ENCODE measurements at regions not wholly inside any gene's neighbourhood (a gene's known extent, or its start where the extent isn't known, plus 50 kb on each side); places are given as distances from the start of the nearest gene placed in this dataset.

GRCh38 chr12:24072302-24072701 lies 122.8 kb upstream of the SOX5 start:
- no peak for DNase-seq

- no peak for DNase-seq
These were observed 122.4 kb upstream of the SOX5 start for GRCh38 chr12:24071842-24072241.

- DNase-seq = no peak
These were observed 120.3 kb upstream of the SOX5 start for GRCh38 chr12:24069532-24070395.

GRCh38 chr12:24066865-24067264 lies 117.4 kb upstream of the SOX5 start:
- no peak for DNase-seq

GRCh38 chr12:24066097-24066496 lies 116.6 kb upstream of the SOX5 start:
- DNase-seq = no peak

GRCh38 chr12:24062642-24063245 lies 113.3 kb upstream of the SOX5 start:
- no peak for DNase-seq

GRCh38 chr12:24060089-24060488 lies 110.6 kb upstream of the SOX5 start:
- no peak for DNase-seq

- DNase-seq = no peak
These were observed 108.5 kb upstream of the SOX5 start for GRCh38 chr12:24057920-24058476.

GRCh38 chr12:24055747-24056146 lies 106.3 kb upstream of the SOX5 start:
- no peak for DNase-seq

- no peak for DNase-seq
These were observed 104.9 kb upstream of the SOX5 start for GRCh38 chr12:24054416-24054815.

- no peak for DNase-seq
These were observed 100.3 kb upstream of the SOX5 start for GRCh38 chr12:24049728-24050127.

GRCh38 chr12:24049101-24049500 lies 99.6 kb upstream of the SOX5 start:
- DNase-seq = no peak

GRCh38 chr12:24048446-24048845 lies 99.0 kb upstream of the SOX5 start:
- no peak for DNase-seq

- no peak for DNase-seq
These were observed 97.9 kb upstream of the SOX5 start for GRCh38 chr12:24047326-24047725.

- DNase-seq = no peak
These were observed 96.4 kb upstream of the SOX5 start for GRCh38 chr12:24045816-24046257.

GRCh38 chr12:24044941-24045703 lies 95.7 kb upstream of the SOX5 start:
- no peak for DNase-seq

- no peak for DNase-seq
These were observed 93.2 kb upstream of the SOX5 start for GRCh38 chr12:24042651-24043050.

- no peak for DNase-seq
These were observed 89.6 kb upstream of the SOX5 start for GRCh38 chr12:24039113-24039525.

GRCh38 chr12:24038211-24038997 lies 88.9 kb upstream of the SOX5 start:
- no peak for DNase-seq

GRCh38 chr12:24036438-24037216 lies 87.2 kb upstream of the SOX5 start:
- no peak for DNase-seq

GRCh38 chr12:24034894-24035293 lies 85.4 kb upstream of the SOX5 start:
- no peak for DNase-seq

- no peak for DNase-seq
These were observed 84.7 kb upstream of the SOX5 start for GRCh38 chr12:24034160-24034559.

Measured in CD4-positive, alpha-beta T cell treated with Interleukin-17A for 1 hour (primary cell).